ENCODE measurements at regions not wholly inside any gene's neighbourhood (a gene's known extent, or its start where the extent isn't known, plus 50 kb on each side); places are given as distances from the start of the nearest gene placed in this dataset.
"Not testable (repeated sequence)": the region's sequence is repeated elsewhere in the genome, so short reads cannot be mapped to it uniquely, and the experiment has no call there.

GRCh38 chr1:30085811-30086770 is 637.3 kb downstream of the MATN1 start:
- FAIRE-seq (no peak), DNase-seq (ENCODE audit: insufficient read length) (peak; percentile 46)
- TF ChIP-seq POLR2A (IDR thresholded peaks at IDR 0.05; ENCODE audit: low read depth, low read length) (no peak), POLR2AphosphoS5 (IDR thresholded peaks at IDR 0.05; ENCODE audit: low read depth, low read length) (no peak), TAF1 (IDR thresholded peaks at IDR 0.05; ENCODE audit: borderline replicate concordance, low read depth, low read length) (no peak)

- FAIRE-seq: no peak
- DNase-seq (ENCODE audit: insufficient read length): no peak
- TF ChIP-seq POLR2AphosphoS5 (IDR thresholded peaks at IDR 0.05; ENCODE audit: low read depth, low read length): no peak
- TF ChIP-seq POLR2A (IDR thresholded peaks at IDR 0.05; ENCODE audit: low read depth, low read length): no peak
- no peak for TF ChIP-seq TAF1 (IDR thresholded peaks at IDR 0.05; ENCODE audit: borderline replicate concordance, low read depth, low read length)
Measured at GRCh38 chr1:30084909-30085571, 638.3 kb downstream of the MATN1 start.

DNA sequence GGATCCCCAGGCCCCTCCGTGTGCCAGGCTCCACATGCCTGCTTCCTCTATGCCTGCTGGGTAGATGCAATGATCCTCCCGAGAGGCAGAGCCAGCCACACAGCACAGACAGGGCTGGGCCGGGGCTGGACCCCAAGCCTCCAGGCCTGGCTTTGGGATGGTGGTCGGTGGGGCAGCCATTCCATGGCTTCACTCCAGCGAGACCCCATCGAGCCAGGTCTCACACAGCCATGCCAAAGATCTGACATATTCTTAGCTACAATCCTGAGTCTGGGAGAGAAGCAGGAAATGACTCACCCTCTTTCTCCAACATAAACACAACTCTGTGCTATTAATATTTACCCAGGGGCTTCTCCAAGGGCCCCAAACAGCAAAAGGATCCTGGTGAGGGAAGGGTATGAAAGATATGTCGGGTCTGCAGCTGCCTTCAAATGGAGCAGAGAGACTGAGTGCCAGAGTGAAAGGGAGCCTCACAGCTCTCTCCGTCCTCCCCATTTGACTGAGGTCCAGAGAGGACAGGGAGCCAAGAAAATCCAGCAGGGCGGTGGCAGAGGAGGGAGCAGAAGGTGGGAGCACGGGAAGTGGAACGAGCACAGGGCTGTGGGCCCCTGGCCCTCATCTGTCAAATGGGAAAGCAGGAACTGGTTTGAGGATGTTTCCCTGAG is 639.5 kb downstream of the MATN1 start:
- FAIRE-seq (no peak), DNase-seq (ENCODE audit: insufficient read length) (no peak)
- no peak for TF ChIP-seq POLR2A (IDR thresholded peaks at IDR 0.05; ENCODE audit: low read depth, low read length)
- TF ChIP-seq POLR2AphosphoS5 (IDR thresholded peaks at IDR 0.05; ENCODE audit: low read depth, low read length): no peak
- TF ChIP-seq TAF1 (IDR thresholded peaks at IDR 0.05; ENCODE audit: borderline replicate concordance, low read depth, low read length): no peak

DNA sequence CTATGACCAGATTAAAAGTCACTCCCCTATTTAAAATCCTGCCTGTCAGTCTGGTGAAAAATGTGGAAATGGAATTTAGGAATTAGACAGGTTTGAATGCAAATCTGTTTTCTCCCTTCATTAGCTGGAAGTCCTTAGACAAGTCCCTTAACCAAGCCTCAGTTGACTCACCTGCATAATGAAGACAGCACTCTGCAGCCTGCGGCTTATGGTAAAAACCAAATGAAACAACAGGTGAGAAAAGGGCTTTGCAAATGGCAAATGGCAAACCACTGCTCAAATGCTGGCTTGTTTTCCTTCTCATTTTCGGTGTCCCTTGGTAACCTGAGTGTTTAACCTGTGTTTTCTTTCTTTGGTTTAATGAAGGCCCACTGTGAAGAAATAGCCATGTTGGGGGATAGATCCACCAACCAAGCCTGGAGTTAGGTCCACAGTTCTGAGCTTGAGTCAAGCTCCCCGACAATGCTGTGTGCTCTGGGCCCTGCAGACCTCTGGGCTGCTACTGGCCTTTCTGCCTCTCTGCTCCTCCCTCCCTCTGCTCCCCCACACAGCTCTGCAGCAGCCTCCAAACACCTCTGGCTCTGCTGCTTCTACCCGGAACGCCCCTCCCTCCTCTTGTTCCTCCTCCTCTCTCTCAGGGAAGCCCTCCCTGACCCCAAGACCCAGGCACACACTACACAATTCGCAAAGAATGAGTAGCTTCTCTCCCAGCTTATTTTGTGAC is 641.8 kb downstream of the MATN1 start:
- FAIRE-seq (no peak), DNase-seq (ENCODE audit: insufficient read length) (no peak)
- TF ChIP-seq POLR2A (IDR thresholded peaks at IDR 0.05; ENCODE audit: low read depth, low read length) (no peak), POLR2AphosphoS5 (IDR thresholded peaks at IDR 0.05; ENCODE audit: low read depth, low read length) (no peak), TAF1 (IDR thresholded peaks at IDR 0.05; ENCODE audit: borderline replicate concordance, low read depth, low read length) (no peak)

DNA sequence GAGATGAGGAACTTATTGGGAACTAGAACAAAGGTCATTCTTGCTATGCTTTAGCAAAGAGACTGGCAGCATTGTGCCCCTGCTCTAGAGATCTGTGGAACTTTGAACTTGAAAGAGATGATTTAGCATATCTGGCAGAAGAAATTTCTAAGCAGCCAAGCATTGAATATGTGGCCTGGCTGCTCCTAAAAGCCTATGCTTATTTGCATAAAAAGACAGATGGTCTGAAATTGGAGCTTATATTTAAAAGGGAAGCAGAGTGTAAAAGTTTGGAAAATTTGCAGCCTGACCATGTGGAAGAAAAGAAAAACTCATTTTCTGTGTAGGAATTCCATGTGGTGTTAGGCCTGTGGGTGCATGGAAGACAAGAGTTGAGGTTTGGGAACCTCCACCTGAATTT is 647.5 kb downstream of the MATN1 start:
- not testable (repeated sequence) for DNase-seq (ENCODE audit: insufficient read length); FAIRE-seq

- no peak for TF ChIP-seq TAF1 (IDR thresholded peaks at IDR 0.05; ENCODE audit: borderline replicate concordance, low read depth, low read length)
- TF ChIP-seq POLR2AphosphoS5 (IDR thresholded peaks at IDR 0.05; ENCODE audit: low read depth, low read length): no peak
- no peak for TF ChIP-seq POLR2A (IDR thresholded peaks at IDR 0.05; ENCODE audit: low read depth, low read length)
- FAIRE-seq (no peak), DNase-seq (ENCODE audit: insufficient read length) (no peak)
Measured at GRCh38 chr1:30068787-30069472, 654.5 kb downstream of the MATN1 start.

DNA sequence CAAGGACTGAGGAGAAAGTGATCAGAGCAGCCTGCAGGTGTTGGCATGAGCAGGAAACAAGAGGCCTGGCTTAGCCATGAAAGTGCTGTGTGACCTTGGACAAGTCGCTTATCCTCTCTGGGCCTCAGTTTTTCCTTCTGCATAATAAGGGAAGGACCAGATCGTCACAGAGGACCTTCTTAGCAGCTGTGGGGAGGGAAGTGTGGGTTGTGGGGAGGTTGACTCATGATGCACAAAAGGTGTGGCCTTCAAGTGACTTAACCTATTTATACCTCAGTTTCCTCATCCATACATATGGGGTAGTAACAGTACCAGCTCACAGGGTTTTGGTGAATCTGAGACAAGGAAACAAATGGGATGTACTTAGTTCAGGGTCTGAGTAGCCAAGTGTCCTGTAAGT is 658.8 kb downstream of the MATN1 start:
- FAIRE-seq (no peak), DNase-seq (ENCODE audit: insufficient read length) (no peak)
- TF ChIP-seq POLR2A (IDR thresholded peaks at IDR 0.05; ENCODE audit: low read depth, low read length) (no peak), POLR2AphosphoS5 (IDR thresholded peaks at IDR 0.05; ENCODE audit: low read depth, low read length) (no peak), TAF1 (IDR thresholded peaks at IDR 0.05; ENCODE audit: borderline replicate concordance, low read depth, low read length) (no peak)

DNA sequence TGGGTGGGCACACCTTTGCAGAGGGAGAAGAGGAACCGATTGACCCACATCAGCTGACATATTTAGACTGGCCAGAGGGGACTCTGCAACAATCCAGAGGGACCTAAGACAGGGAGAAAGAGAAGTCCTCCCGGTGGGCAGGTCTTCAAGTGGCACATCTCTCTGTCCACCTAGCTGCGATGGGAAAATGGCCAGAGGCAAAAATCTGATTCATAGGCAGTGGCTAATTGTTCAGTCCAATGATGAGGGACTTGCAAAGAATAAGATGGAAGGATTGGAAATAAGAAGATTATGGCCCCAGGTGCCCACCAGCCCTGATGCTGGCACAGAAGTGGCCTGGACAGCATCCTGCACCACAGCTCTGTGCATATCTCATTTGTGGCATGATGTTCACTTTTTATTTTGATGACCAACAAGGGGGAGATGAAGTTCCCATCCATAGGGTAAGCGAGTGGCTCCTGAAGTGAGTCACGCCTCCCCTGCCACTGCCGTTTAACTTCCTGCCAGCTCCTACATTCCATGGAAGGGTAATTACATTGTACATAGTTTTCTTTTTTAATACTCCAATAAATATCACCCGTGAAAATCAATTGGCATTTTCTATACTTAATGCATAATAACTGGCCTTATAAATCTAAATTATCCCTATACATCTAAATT is 659.6 kb downstream of the MATN1 start:
- FAIRE-seq (no peak), DNase-seq (ENCODE audit: insufficient read length) (no peak)
- no peak for TF ChIP-seq POLR2A (IDR thresholded peaks at IDR 0.05; ENCODE audit: low read depth, low read length)
- TF ChIP-seq POLR2AphosphoS5 (IDR thresholded peaks at IDR 0.05; ENCODE audit: low read depth, low read length): no peak
- no peak for TF ChIP-seq TAF1 (IDR thresholded peaks at IDR 0.05; ENCODE audit: borderline replicate concordance, low read depth, low read length)

DNA sequence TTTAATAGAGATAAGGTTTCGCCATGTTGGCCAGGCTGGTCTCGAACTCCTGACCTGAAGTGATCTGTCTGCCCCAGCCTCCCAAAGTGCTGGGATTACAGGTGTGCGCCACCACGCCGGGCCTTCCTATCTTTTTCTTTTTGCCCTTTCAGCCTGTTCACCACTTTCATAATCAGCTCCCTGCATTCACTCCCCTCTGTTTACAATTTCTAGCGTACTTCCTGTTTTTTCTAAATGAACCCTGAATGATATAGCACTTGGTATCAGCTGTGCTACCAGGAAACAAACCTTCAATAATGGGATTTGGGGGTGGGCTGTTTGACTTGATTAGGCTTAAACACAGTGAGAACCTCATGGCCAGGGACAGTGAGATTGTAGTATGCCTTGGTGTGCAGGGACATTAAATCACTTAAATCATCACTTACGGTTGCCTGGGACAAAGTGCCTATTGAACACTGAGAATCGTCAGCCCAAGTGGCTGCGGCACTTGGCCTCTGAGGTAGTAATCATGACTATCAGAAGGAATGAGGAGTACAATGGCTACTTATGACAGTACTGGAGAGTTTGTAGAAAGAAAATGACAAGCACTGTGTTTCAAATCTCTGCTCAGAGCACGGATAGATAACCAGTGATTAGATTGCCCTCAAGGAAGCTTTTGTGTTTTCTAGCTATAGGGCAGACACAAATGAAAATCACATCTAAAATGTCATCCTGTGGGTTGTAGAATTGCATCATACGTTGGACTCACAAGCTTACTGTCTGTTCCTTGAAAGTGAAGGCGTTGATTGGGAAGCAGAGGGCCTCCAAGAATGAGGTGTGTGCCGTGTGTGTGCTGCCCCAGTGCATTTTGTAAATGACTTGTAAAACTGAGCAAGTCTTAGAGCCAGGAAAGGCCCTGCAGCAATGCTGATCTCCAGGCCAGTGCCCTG is 661.8 kb downstream of the MATN1 start:
- DNase-seq (ENCODE audit: insufficient read length): no peak

More for the DNA sequence above, 661.8 kb downstream of the MATN1 start:
- FAIRE-seq: no peak
- TF ChIP-seq POLR2A (IDR thresholded peaks at IDR 0.05; ENCODE audit: low read depth, low read length): no peak
